NOMO-1 treated with dmso at 0.1 percent for 144 hours (cell line): ENCODE measurements at regions not wholly inside any gene's neighbourhood (a gene's known extent, or its start where the extent isn't known, plus 50 kb on each side); places are given as distances from the start of the nearest gene placed in this dataset.

ENCODE experiments used
- DNase-seq: peaks from one replicate; lab custom pipeline; 2025; ENCODE audit not compliant: unreplicated experiment; lab: John Stamatoyannopoulos, UW

DNA sequence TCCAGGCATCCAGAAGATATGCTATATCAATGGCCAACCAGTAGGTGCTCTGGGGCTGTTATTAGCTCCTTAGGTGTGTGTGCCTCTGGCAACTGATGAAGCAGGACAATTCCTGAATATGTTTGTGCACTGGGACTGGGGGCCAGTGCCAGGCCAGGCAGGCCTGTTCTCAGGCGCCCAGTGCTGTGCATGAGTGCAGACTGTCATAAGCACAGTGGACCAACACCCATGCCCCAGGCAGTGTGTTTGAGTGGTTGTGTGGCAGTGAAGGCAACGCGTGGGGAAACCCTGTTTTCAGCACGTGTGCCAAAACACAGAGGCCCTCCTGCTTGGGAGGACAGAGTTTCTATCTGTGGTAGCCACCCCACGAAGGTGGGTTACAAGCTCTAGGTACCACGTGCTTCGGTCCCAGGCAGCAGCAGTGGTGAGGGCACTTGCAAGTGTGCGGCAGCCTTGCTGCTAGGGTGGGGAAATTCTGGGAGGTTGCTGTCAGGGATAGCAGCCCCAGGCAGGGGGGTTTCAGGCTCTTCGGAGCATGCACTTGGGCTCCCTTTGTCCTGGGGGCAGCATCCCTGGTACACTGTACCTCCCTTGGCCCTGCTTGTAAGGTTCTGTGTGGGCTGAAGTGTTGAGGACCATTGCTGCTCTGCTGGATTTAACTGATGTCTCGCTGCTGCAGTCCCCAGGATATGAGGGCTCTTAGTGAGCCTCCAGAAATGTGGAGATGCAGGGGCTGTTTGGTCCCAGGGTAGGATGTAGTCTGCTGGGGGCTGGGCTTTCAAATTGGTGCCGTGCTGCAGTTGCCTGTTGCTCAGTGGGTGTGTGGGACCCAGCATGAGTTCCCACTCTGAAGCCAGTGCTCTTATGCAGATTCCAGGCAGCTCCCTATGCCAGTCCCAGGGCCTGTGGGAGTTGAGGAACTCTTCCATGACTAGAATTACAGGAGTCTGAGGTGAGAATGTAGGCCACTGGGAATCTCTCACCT, 280.9 kb downstream of the RPRM start:
- DNase-seq: no peak

DNA sequence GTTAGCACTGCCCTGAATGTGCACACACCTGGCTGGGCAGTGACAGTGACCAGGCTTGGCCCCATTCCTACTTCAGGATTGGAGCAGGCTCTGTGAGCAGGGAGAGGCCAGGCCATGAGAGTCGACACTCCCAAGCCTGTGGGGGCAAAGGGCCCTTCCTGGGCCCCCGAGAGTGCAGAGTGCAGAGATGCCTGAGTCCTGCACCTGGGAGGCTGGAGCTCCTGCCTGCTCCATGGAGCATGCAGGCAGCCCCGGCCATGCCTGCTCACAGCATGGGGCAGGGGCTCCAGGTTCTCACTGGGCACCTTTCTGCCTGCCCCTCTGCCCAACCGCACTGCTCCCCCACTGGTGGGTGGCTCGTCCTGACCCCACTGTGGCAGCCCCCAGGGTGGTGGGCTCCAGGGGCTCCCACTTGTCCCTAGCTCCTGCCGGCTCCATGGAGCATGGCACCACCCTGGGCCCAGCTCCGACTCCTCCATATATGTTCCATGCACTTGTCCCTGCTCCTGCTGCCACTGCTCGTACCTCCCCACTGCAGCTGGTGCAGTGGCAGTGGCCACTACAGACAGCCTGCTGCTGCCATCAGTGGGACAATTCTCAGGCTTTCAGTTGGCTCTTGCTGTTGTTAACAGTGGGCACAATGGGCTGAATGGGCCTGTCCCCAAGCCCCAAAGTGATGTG, 282.0 kb downstream of the RPRM start:
- no peak for DNase-seq

DNA sequence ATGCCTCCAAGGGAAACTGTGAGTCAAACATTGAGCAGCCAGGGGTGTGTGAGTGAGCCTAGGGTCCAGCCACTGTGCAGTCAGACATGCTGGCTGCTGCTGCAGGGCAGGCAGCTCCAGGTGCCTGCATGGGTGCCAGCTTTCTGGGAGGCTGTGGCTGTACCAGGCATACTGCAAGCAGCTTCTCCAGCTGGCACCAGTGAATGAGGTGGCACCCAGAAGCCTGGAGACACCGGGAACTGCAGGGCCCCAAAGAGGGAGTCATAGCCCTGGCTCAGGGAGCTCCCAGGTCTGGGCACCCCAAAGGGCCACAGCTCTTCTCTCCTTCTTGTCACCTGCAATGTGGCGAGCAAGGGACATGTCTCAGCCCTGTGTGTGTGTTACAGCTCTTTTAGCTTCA, 283.2 kb downstream of the RPRM start:
- no peak for DNase-seq

DNA sequence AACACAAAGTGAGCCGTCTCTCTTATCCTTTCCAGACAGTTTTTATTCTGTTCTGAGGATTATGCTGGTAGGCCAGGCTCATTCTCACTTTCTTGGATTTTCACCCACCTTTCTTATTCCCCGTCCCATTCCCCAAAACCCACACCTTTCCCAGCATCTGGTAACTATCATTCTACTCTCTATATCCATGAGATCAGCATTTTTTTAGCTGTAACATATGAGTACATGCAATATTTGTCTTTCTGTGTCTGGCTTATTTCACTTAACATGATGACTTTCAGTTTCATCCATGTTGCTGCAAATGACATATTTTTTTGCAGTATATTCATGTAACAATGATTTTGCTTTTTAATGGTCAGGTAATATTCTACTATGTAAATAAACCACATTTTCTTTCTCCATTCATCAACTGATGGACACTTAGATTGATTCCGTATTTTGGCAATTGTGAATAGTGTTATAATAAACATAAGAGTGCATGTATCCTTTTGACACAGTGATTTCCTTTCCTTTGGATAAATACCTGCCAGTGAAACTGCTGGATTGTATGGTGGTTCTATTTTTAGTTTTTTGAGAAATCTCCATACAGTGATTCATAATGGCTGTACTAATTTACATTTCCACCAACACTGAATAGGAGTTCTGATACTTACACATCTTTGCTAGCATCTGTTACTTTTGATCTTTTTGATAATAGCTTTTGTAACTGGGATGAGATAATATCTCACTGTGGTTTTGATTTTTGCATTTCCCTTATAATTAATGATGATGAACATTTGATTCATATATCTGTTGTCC, 289.3 kb downstream of the RPRM start:
- DNase-seq: no peak

DNA sequence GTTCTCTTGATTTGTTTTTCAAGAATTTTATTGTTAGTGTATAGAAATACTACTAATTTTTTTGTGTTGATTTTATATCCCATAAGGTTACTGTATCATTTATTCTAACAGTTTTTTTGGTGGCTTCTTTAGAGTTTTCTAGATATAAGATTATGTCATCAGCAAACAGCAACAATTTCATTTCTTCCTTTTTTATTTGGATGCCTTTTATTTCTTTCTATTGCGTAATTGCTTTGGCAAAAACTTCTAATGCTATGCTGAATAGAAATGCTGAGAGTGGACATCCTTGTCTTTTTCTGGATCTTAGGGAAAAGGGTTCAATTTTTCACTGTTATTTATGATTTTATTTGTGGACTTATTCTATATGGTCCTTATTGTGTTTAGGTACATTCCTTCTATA, 298.8 kb downstream of the RPRM start:
- no peak for DNase-seq

DNA sequence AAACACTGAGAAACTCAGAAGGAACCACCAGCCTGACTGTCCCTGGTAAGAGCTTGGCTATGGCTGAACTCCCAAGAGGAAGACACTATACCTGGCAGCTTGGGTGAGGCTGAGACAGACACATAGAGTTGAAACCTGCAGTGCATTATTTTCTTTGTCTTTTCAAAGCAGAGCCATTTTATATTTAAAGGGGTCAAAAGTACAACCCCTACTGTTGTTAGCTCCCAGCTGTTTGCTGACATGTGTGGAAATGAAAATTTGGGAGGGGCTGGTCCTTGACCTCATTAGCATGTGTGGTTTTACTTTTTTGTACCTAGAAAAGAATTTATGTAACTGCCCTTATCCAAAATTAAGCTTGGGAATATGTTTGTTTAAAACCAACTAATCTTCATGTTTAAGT, 309.0 kb downstream of the RPRM start:
- DNase-seq: no peak

DNA sequence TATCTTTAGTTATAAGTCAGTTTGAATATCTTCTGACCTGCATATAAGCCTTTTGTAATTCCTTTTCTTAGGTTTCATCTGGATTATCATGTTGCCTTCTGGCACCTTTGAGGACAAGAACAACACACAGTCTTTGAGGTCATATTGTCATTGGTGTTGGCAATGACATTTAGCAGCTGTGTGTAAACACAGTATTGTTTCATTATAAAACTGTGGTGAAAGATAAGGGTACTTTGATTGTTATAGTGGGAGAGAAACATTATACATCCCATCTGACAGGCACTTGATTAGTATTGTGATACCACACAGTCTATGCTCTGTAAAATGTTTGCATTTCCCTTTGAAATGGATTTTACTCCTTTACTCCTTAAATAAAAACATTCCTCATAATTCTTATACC, 313.5 kb downstream of the RPRM start:
- no peak for DNase-seq

DNA sequence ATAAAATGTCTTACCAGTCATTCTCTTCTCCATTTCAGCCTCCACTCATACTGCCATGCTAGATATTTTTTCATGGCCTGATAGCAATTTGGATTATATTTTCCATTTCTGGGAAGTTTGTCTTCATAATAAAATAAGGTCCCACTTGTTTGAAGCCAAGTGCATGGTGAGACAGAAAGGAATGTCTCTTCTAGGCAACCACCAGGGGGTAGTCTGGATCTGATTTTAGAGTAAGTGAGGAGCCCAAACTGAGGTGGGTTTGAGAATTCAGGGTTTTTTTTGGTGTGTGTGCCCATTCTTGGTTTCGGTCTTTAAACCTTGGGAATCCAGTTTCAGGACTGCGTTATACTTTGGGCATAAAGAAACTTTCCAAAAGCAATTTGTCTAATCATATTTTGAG, 315.5 kb downstream of the RPRM start:
- DNase-seq: no peak

DNA sequence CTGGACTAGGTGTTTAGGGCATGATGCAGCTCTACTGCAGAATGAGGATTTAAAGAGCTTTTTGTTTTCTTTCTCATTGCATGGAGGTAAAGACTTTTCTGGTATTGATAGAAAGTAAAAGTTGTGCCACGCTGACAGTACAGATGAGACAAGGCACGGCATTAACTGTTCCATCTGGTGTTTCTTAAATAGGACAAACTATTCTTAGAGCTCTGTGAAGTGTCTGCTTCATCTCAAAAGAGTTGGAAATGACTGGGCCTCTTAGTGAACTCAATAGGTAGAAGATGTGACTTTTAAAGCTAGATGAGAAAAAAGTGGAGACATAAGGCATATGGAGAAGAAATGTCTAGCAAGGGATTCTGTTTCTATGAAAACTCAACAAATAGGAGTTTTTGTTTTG, 321.8 kb downstream of the RPRM start:
- DNase-seq: no peak

DNA sequence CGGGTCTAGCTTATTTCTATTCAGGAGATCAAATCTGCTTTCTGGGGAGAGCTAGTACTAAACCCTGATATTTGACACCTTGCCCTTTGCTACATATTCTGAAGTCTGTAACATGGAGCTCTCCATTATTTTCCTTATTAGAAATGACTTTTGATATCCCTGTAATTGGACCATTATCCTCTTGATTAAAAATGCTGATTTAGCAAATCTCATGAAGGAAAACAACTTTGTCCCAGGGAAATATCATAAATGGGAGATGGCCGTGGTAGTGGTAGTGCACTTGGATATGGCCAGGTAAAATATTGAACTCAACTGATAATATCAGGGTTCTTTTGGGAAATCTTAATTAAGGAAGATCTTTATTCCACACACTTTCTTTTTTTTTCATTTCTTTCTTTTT, 326.5 kb downstream of the RPRM start:
- DNase-seq: no peak

DNA sequence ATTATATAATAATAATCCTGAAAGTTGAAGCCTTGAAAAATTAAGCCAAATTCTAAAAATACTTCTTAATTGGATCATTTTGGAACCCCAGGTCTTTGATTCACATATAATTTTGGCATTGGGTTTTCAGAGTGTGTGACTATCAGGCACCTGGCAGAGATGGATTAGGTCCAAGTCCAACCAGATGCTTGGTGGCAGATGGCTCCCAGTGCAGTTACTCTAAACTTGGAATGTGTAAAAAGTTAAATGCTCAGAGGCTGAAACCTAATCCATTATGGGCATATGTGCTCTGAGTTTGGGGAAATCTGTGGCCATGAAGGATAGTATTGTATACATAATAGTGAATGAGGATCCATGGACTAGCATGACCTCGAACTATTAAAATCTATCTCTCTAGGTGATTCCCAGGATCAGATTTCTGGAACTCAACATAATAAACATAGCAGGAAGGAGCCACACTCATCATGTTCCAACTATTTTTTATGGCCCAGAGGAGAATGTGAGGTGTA, 333.0 kb downstream of the RPRM start:
- DNase-seq: no peak

DNA sequence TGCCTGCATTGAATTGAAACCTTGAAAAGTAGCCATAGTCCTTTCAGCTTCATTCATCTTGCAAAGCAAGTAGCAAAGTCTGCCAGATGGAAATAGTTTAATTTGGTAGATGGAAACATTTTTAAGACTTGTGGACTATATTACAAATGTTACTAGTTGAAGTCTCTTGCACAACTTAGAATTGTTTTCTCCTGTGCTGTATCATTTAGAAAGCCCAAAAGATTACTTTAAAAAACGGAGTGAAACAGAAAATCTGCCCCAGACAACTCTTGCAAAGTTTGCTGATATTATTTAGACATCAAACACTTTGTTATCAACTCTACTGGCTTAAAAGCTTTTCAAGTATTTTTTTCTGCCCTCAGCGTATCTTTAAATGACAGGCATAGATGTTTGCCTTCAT, 335.0 kb downstream of the RPRM start:
- DNase-seq: no peak

DNA sequence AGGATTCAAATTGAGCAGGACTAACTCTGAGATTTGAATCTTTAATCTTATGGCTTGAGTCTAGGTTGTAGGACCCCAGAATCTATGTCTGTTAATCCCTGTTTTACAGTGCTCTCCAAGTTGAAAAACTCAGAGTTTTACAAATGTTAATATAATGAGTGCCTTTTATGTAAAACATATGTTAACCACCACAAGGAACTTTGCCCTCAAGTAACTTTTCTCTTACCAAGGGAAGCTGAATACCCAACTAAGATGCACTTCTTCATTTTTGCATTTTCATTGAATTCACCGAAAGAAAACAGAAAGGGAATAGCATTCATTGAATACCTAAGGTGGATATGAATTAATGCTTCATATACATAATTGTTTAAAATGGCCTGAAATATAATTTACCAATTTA, 338.1 kb downstream of the RPRM start:
- DNase-seq: no peak

DNA sequence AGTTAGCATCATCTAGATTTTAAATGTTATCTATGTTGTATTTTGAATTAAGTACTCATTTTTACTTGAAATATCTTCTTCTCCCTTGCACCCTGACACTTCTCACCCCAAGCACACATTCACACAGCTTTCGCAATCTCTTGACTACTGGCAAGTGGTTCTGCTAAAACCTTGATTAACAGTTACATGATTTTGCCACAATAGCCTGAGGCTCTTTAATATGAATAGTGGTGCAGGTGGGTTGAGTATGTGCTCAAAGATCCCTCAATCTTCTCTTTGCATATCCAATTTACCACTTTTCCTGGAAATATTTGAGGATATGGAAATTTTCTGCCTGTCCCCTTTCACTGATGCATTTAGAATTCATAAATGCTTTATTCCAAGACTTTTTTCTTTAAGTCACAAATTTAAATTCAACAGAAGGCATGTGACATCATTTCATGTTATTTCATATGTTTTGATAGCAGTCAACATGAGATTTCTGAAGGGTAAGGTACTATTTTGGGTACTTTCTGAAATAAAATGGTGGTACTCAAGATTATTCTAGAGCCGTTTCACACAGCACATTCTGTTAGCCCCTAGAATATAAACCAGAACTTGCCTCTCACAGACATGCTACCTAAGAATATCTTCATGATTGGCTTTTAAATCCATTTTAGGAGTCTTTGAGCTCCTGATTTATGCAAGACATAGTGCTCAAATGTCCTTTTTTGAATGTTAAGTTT, 339.7 kb downstream of the RPRM start:
- DNase-seq: no peak

DNA sequence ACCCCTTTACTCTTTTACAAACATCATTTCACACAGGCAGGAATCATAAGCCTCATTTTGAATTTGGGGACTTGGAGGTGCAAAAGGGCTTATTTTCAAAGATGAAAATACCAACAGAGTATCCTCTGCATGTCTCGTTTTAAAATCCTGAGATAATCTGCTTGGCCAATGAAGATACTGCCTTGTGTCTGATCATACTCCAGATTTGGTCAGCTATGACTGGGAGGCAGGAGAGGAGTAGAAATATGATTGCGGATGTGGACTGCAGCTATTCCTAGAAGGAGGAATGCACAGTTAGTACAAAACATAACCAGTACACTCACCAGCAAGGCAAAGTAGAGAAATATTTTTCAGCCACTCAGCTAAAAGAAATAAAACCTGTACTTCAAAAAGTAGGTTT, 342.3 kb downstream of the RPRM start:
- DNase-seq: no peak

DNA sequence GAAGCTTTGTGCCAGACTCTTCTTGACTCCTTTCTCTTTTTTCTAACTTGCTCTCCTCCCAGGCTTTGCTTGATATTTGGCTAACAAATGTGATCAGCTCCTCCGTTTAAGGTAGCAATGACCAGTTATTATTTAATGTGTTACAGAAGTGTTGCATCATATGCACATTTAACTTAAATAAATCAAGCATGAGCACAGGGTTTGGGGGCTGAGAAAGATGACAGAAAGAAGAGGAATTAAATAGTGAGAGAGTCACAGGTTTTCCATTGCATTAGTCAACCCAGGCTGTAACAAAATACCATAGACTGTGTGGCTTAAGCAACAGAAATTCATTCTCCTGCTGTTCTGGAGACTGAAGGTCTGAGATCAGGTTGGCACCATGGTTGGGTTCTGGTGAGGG, 343.8 kb downstream of the RPRM start:
- DNase-seq: no peak

DNA sequence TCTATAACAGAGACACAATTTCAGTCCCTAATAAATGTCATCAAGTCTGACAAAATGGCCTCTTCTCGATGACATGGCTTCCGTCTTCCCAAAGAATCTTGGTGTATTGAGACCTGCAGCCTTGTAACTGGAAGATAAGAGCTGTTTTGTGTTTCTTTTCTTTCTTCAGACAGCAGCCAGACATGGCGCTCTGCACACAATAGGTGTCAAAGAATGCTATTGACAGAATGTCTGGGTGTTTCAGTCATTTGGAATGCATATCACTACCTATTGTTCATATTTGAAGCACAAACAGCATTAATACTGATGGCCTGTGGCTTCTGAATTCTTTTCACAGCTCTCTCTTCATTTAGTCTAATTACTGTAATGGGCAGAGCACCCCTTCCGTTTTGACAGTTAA, 344.8 kb downstream of the RPRM start:
- DNase-seq: no peak

DNA sequence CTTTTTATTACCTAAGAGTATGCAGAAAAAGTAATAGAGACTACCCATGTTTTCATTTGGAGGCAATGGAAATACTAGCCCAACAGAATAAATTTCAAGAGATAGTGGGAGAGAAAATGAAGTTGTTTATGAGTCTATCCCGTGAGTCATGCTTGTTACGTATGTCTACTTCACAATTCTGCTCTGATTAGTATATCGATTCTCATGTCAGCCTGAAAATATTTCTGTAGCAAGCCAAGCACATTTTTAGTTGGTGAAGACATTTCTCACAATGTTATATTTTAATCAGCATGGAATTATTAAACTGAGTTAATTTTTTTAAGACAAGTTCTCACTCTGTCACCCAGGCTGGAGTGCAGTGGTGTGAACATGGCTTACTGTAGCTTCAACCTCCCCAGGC, 346.1 kb downstream of the RPRM start:
- no peak for DNase-seq

DNA sequence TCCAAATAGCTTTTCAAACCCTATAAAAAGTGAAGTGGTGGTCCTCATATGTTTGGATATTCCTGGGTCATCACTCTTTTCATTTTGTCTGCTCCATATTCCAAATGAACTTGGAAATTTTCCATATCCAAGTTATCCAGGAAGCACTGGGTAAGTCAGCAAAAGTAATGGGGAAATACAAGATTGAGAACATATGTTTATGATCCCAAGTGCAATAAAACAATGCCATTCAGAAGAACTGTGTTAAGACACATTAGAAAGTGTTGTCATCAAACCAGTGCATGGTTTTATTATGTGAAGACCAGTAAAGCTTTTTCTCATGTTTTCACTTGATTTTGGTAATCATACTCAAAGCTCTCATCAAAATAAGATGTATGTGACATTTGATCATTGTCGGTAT, 363.4 kb downstream of the RPRM start:
- DNase-seq: no peak

DNA sequence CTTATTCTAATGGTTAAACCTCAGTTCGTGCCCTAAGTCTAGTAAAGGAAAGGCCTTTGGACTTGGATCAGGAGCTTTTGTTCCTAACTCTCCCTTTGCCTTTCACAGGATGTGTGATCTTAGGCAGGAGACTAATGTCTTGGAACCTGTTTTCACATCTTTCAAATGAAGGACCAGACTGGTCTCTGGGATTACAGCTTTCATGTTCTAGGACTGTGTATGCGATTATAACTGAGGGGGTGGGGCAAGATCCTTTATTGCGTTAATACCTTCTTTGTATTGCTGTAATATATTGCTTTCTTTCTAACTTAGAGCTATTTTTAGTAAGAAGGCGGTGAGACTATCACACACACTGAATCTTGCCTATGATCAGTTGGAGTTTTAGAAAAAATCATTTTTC, 368.1 kb downstream of the RPRM start:
- DNase-seq: no peak

DNA sequence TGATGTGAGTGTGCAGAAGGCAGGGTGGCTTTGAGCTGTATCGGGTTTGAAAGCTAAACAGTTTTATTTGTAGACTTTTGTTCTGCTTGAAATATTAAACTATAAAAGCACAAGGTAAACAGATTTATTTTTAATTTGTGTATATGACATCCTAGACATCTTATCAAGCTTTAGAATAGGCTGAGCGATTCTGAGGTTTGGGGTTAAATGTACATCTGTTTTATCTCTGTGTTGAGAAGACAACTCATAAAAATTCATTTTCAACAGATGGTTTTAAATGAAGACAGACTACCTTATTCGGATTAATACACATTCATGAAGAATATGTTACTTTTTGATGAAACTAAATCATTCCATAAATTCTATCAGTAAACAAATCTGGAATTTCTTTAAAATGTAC, 368.8 kb downstream of the RPRM start:
- DNase-seq: no peak
